HL-60 (cell line): ENCODE measurements at regions not wholly inside any gene's neighbourhood (a gene's known extent, or its start where the extent isn't known, plus 50 kb on each side); places are given as distances from the start of the nearest gene placed in this dataset.

Experiments
- DNase-seq, 2 experiments: peaks; one replicate each; pipeline ENCODE4 v3.0.0-alpha.2; 2010 to 2020; ENCODE audit warnings: low read depth in 1 of 2, low spot score in 1 of 2
- H3K27ac ChIP-seq: fragments of 250-450 bp; sonication (Bioruptor Pico); replicated peaks from 2 replicates; pipeline ENCODE4 v1.5.1; 2020; ENCODE audit warnings: mild to moderate bottlenecking, moderate library complexity
- H3K27me3 ChIP-seq: fragments of 250-450 bp; sonication (Bioruptor Pico); 2 replicates; pipeline ENCODE4 v1.5.1; 2021; ENCODE audit warnings: mild to moderate bottlenecking, moderate library complexity; ENCODE audit not compliant: insufficient read depth, poor library complexity, severe bottlenecking
- H3K4me3 ChIP-seq: replicated peaks from 2 replicates; pipeline ENCODE4 v1.5.1; 2011; ENCODE audit warnings: mild to moderate bottlenecking, control low read depth, low read length; ENCODE audit not compliant: insufficient read depth
- CTCF ChIP-seq: IDR thresholded peaks from one replicate; pipeline ENCODE4 v1.5.1; 2011; ENCODE audit warnings: low read length, control low read depth, inconsistent platforms; ENCODE audit not compliant: insufficient read depth
- GABPA ChIP-seq: IDR thresholded peaks from 2 replicates; pipeline ENCODE4 v1.6.1; 2012; ENCODE audit warnings: low read depth
- POLR2AphosphoS5 ChIP-seq: IDR thresholded peaks from 2 replicates; pipeline ENCODE4 v1.6.1; 2012; ENCODE audit warnings: low read depth
- REST ChIP-seq: IDR thresholded peaks from 2 replicates; pipeline ENCODE4 v1.6.1; 2012; ENCODE audit warnings: low read depth; ENCODE audit not compliant: insufficient replicate concordance
- SPI1 ChIP-seq: IDR thresholded peaks from 2 replicates; pipeline ENCODE4 v1.6.1; 2012; ENCODE audit warnings: low read depth, mild to moderate bottlenecking, borderline replicate concordance

GRCh38 chr12:11535127-11535526 is 114.3 kb upstream of the ETV6 start:
- H3K4me3 ChIP-seq = no peak overlapping the region
- H3K27ac ChIP-seq = no peak overlapping the region
- TF ChIP-seq REST (no peak), CTCF (no peak), POLR2AphosphoS5 (no peak), SPI1 (no peak), GABPA (no peak)
- no peaks in the 10 kb centered on the region for H3K27me3 ChIP-seq
- DNase-seq = no peak

GRCh38 chr12:11539156-11539555 is 110.3 kb upstream of the ETV6 start:
- no peak overlapping the region for H3K4me3 ChIP-seq
- DNase-seq = no peak
- TF ChIP-seq CTCF (no peak), REST (no peak), SPI1 (no peak), POLR2AphosphoS5 (no peak), GABPA (no peak)
- no peak overlapping the region for H3K27ac ChIP-seq
- H3K27me3 ChIP-seq = no peaks in the 10 kb centered on the region

GRCh38 chr12:11540156-11540555 is 109.3 kb upstream of the ETV6 start:
- no peaks in the 10 kb centered on the region for H3K27me3 ChIP-seq
- H3K4me3 ChIP-seq = no peak overlapping the region
- H3K27ac ChIP-seq = no peak overlapping the region
- TF ChIP-seq GABPA (no peak), REST (no peak), CTCF (no peak), POLR2AphosphoS5 (no peak), SPI1 (no peak)
- no peak for DNase-seq
